GM18511 (cell line): ENCODE measurements at regions not wholly inside any gene's neighbourhood (a gene's known extent, or its start where the extent isn't known, plus 50 kb on each side); places are given as distances from the start of the nearest gene placed in this dataset.
"Not testable (repeated sequence)": the region's sequence is repeated elsewhere in the genome, so short reads cannot be mapped to it uniquely, and the experiment has no call there.

Experiments used
- ATAC-seq: cut with Tn5 transposase; IDR thresholded peaks from one replicate; pipeline ENCODE4 v1.9.1; 2021; ENCODE audit warnings: mild to moderate bottlenecking, moderate library complexity; ENCODE audit not compliant: unreplicated experiment

DNA sequence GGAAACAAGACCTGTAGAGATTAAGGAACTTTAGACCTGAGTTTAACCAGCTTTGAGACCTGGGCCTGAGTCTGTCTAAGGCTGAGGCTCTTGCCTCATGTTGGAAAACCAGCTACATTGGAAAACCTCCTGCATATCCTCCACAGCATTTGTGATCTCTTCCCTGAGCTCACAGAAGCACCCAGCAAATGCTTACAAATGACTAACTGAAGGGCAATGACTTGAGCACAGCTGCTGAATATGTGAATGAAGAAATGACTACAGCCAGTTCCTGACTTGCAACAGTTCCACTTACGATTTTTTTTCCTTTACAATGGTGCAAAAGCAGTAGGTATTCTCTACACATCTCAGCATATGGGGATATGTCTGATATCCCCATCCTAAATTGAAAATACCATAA is 112.4 kb upstream of the RREB1 start:
- ATAC-seq = no peak

DNA sequence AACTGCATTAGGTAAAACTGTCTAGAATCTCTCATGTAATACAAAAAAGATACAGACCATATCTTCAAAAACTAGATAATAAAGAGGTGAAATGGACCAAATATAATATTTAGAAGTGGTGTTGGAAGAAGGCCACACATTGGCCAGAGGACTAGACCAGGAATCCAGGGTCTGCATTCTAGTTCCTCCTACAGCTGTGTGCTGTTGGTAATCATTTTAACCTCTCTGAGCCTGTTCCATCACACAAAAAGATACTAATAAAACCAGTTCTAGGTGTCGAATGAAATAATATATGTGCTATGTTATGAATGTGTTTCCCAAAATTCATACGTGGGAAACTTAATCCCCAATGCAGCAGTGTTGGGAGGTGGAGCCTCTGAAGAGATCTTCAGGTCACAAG is 111.6 kb upstream of the RREB1 start:
- ATAC-seq = no peak

DNA sequence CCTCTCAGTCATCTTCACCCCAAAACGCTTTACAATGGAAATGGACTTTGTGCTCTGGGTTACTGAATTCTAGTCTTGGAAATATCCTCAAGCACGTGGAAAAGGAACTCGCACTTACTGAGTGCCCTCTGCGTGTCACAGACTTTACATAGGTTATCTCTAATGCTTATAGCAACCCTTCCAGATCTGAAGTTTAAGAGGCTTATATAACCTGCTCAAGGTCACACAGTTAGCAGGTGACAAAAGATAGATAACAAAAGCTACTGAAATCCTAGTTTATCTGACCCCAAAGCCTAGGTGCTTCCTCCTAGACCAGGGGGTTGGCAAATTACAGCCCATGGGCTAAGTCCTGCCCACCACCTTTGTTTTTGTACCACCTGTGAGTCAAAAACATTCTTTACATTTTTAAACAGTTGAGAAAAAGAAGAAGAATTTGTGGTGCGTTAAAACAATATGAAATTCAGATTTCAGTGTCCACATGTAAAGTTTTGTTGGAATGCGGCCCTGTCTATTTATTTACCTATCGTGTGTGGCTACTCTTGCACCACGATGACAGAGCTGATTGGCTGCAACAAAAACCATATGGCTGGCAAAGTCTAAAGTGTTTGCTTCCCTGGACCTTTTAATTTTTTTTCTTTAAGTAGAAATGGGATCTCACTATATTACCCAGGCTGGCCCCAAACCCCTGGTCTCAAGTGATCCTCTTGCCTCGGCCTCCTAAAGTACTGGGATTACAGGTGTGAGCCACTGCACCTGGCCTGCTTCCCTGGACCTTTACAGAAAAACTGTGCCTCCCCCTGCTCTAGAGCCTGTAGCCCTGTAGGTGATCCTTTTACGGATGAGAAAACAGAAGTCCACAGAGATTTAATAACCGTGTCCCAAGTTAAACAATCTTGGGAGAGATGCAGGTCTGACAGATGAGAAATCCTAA is 110.2 kb upstream of the RREB1 start:
- no peak for ATAC-seq

DNA sequence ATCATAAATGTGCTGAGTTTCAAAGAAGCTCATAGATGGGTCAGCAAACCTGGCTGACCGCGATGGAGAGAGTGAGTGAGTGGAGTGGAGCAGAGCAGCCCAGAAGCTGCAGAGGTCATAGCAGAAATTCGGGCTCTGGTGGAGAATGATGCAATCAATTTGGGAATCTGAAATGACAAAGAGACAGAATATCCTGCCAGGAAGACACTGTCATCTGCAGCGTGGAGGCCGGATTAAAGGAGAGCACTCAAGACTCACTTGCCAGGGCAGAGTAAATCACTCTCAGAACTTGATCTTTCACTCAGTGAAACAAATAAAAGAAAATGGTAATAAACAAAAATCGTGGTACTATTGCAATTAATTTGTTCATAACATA is 109.6 kb upstream of the RREB1 start:
- ATAC-seq = no peak

DNA sequence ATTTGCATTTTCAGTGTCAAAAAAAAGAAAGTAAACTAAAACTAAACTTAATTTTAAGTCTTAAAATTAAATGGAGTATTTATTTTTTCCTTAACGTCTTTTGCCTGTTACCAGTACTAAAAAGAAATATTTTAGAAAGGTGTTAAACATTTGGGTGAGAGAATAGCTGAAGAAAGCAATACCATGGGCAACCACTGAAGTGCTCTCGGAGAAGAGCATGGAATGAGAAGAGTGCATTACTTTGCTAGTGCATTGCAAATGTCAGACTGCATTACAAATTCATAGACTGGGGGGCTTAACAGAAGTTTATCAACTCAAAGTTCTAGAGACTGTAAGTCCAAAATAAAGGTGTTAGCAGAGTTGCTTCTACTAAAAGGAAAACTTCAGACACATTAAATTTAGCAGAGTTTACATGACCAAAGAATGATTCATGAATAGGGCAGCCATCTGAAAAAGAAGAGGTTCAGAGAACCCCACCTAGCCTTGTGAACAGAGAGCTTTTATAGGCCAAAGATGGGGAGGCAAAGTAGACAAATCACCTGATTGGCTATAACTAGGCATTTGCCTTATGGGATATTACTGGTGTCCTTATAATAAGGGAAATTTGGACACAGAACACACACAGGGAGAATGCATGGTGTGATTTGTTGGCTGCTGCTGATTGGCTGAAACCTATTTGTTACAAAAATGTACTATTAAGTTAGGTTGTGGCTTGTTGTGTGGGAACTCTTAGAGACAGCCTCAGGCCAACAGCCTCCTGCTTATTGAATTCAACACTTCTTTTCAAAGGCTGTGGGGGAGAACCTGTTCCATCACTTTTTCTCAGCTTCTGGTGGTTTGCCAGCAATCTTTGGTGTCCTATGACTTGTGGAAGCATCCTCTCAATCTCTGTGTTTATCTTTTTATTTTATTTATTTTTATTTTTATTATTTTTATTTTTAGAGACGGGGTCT is 106.7 kb upstream of the RREB1 start:
- no peak for ATAC-seq

DNA sequence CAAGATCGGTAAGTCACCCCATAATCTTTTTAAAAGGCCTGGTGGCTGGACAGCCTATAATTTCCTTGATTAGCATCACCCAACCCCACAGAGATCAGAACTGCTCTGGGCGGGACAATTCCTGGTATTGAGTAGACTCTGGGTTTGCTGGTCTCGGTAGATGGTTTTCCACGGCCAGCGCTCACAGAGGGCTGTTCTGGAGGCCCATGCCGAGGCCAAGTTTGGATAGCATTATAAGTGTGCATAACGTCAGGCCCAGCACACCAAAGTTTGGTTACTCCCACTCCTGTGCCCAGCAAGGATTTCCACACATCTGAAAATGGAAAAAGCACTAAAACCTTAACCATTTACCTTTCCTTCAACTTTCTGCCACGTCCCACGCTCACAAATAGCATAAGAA is 104.7 kb upstream of the RREB1 start:
- ATAC-seq = no peak

DNA sequence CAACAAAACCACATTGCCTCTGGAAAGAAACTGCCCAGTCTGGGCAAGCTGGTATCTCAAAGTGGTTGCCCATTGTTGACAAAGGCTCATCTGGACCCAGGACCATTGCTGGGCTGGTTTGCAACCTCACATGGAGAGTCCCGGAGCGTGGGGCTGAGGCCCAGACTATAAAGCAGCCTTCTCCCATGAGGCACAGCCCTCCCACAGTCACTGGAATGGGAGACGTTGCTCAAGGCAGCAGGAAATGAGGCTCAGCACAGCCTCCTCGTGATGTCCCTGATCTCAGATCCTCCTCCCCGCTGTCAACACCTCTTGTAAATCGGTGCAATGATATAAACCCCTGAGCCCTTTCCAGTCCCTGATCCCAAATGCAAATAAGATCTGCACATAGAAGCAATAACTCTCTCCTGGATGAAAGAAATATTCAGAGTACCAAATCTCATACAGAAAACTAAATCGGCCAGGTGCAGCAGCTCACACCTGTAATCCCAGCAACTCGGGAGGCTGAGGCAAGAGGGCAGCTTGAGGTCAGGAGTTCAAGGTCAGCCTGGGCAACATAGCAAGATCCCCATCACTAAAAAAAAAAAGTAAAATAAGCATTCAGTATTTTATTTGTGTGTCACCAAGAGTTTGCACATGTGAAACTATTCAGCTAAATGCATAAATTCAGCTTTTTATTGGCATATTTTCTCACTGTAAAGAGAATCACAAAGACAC is 103.0 kb upstream of the RREB1 start:
- ATAC-seq = no peak

DNA sequence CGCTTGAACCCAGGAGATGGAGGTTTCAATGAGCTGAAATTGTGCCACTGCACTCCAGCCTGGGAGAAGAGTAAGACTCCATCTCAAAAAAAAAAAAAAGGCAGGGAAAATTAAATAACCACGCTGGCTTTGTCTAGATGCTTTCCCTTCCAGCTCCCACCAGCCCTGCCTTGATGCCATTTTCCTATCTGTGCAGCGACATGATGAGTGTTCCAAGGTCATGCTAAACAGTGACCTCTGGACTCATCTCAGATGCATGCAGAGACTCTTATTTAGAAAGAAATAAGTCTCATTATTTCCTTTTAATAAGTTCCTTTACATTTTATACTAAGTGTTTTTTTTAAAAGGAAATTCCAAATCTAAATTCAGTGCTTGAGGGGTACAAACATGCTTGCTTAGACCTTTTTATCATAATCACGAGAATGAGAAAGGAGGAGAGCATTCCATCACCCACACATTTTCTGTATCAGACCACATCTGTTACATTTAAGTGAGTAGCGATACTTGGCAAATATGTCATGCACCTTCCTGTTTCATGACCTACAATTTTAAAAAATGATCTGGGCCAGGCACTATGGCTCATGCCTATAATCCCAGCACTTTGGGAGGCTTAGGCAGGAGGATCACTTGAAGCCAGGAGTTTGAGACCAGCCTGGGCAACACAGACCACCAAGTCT is 101.1 kb upstream of the RREB1 start:
- no peak for ATAC-seq

DNA sequence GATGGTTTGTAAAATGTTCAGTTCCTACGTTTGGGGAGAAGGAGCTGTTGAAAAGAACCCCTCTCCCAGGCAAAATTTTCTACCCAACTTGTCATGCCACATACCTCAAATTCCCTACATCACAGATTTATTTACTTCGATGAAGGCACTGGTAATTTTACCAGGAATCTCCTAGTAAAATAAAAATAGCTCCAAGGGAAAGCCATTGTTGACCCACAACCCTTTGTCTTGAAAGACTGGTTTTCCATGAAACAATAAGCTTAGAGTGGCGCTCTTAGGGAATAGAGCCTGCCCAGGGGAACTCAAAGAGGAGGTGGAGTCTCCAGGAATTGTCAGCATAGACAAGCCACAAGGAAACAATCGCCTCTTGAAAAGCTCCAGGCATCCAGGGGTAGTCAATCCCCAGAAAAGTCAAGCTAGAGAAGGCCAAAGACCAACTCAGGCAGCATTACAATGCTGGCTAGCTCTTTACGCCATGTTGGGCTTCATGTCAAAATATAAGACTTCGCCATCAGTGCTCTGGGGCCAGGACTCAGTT is 99.2 kb upstream of the RREB1 start:
- no peak for ATAC-seq

DNA sequence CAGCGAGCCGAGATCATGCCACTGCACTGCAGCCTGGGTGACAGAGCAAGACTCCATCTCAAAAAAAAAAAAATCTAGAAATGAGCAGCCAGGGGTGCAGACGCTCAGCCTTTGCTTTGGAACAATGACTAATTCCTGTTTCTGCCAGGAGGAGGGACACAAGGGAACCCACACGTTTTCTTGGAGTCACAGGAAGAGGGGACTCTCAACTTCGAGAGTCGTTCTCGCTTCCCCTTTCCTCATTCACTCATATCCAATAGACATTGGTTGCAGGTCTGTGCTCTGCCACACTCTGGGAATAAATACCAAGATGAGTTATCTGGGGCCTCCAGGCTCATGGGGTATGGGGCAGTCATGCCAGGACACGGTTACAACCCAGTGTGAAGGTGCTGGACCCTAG is 91.5 kb upstream of the RREB1 start:
- no peak for ATAC-seq

DNA sequence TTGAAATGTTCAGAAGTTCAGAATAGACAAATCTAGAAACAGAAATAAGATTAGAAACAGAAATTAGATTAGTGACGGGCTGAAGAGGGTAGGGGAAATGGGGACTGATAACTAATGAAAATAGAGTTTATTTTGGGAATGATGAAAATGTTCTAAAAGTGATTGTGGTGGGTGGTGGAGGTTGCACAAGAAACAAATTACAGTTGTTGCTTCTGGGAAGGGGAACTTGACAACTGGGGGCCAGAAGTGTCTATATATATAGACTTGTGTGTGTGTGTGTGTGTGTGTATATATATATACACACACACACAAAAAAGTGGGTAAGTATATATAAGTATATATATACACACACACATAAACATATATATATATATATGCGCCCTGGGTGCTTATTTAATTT is 86.5 kb upstream of the RREB1 start:
- ATAC-seq = no peak

DNA sequence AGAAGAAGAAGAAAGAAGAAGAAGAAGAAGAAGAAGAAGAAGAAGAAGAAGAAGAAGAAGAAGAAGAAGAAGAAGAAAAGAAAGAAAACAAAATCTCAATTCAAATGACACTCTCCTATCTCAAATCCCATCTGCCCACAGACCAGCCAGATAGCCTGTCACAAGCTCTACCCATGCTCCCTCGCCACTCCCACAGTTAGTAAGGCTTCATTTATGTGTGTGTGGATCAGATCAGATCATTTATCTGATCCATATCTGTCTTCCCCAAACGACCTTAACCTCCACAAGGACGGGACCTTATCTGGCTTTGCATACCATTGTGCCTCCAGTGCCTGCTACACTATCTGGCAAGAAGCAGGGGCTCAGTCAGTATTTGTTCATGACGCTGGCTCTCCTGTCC is 81.9 kb upstream of the RREB1 start:
- ATAC-seq = no peak

DNA sequence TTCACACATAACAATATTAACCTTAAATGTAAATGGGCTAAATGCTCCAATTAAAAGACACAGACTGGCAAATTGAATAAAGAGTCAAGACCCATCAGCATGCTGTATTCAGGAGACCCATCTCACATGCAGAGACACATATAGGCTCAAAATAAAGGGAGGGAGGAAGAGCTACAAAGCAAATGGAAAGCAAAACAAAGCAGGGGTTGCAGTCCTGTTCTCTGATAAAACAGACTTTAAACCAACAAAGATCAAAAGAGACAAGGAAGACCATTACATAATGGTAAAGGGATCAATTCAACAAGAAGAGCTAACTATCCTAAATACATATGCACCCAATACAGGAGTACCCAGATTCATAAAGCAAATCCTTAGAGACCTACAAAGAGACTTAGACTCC is 78.8 kb upstream of the RREB1 start:
- ATAC-seq = not testable (repeated sequence)

DNA sequence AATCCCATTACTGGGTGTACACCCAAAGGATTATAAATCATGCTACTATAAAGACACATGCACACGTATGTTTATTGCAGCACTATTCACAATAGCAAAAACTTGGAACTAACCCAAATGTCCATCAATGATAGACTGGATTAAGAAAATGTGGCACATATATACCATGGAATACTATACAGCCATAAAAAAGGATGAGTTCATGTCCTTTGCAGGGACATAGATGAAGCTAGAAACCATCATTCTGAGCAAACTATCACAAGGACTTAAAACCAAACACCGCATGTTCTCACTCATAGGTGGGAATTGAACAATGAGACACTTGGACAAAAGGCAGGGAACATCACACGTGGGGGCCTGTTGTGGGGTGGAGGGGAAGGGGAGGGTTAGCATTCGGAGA is 76.8 kb upstream of the RREB1 start:
- not testable (repeated sequence) for ATAC-seq

DNA sequence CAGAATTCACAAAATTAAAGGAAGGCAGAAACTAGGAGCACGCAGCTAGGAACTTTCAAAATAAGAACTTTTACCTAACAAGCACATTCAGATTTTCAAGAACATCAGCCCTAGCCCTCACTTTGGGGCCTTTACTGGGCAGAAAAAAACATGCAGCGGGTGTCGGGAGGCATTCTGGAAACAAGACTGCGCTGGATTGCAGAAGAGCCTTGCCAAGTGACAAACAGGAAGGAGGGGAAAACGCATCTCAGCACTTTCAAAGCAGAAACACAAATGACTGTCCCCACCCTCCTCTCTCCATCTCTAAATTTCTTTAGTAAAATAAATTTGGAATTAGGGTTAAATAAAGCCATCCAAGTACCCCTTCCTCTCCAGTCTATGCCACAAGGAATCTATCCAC is 74.6 kb upstream of the RREB1 start:
- no peak for ATAC-seq

DNA sequence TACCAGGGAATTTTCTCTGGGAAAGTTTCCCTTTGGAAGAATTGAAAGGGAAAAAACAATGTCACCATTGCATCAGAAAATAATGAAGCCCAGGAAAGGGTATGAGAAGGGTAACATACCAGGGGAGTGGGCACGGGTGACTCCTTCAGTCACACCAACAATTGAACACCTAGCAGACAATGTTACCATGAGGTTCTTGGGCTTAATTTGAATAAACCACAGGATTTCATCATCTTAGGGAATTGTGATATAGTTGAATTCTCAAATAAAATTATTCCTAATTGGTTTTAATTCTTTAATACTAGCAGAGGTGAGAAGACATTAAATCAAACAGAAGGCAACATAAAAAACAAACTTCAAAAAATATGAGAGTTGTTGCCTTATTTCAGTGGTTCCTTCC is 73.7 kb upstream of the RREB1 start:
- no peak for ATAC-seq

DNA sequence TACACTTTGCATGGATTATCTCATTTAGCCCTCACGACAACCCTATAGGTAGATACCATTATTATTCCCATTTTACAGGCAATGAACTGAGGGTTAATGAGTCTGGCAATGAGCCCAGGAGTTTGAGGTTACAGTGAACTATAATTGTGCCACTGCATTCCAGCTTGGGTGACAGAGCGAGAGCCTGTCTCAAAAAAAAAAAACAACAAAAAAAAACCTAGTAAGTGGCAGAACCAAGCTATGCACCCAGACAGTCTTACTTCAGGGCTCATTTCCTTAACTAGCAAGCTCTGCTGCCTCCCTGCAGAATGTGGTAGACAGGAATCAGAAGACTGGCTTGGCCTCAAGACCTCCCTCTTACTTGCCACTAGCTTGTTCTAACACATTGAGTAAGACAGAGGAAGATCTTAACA is 71.9 kb upstream of the RREB1 start:
- no peak for ATAC-seq

DNA sequence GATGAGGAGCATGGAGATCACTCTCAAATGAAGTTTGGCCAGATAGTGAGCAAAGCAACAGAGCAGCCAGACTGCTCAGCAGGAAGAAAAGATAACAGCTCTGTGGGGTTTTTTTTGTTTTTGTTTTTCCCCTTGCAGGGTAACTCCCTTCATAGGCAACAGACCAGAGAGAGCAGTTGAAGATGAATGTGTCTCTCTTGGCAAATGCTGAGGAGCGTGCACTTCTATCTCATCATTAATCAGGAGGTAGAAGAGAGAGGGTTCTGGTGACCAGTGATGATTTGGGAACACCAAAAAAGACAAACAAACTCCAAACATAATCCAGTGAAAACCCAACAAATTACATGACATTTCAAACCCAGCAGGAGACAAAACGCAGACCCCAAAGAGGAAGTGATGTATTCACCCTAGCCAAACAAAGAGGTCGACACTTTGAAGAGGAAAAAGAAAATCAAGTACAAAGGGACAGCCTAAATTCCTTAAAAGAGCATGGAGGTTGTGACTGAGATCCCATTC is 66.2 kb upstream of the RREB1 start:
- ATAC-seq = no peak

DNA sequence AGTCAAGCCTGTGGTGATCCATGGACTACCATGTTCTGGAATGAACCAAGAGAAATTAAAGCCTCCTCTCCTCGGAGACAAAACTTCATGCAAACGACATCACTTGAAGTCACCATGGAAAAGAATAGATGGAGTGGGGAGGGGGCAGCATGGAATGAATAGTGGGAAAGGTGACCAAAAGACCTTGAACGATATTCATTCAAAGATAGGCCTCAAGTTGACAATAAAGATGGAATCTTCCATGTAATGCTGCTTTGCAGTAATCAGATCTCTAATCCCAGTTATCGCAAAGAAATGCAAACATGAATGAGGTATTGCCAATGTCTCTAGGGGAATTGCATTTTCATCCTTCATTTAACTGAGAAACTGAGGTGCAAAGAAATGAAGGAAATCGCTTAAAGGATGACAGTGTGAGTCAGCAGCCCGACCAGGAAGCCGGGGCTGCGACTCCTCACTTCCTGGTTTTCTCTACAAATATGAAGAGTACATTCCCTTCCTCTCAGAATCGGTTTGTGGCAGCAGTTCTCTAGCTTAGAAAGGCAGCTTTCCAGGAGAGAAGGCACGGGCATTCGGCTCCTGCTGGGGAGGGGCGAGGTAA is 65.6 kb upstream of the RREB1 start:
- no peak for ATAC-seq
